HepG2 (cell line): ENCODE measurements at regions not wholly inside any gene's neighbourhood (a gene's known extent, or its start where the extent isn't known, plus 50 kb on each side); places are given as distances from the start of the nearest gene placed in this dataset.

ENCODE experiments used
- ATAC-seq: fragments of 200-7000 bp; cut with Tn5 transposase; 3 replicates; pipeline ENCODE4 v1.9.1; 2020; ENCODE audit warnings: mild to moderate bottlenecking, moderate library complexity
- BruUV-seq: library from RNA; stranded (reverse); fragments of 400-500 nt; replicated peaks from 2 replicates; lab custom pipeline; 2021; lab: Mats Ljungman, UMichigan
- CTCF ChIA-PET: fragments of 300-600 bp; formaldehyde crosslinking; extraction: SDS; loops from one replicate; lab custom pipeline; 2021; ENCODE audit warnings: low total read pairs, inconsistent platforms, low intra/inter-chr PET ratio; lab: Yijun Ruan, JAX
- POLR2A ChIA-PET: fragments of 350-600 bp; sonication (Branson Sonifier 250); formaldehyde crosslinking; loops from one replicate; lab custom pipeline; 2020; ENCODE audit warnings: antibody characterized with exemption, inconsistent platforms; lab: Yijun Ruan, JAX
- DNase-seq: peaks from one replicate; pipeline ENCODE4 v3.0.0-alpha.2; 2015; ENCODE audit warnings: low spot score
- FAIRE-seq: peaks from 3 replicates; lab custom pipeline; 2011; peaks lifted over from hg19 to GRCh38; lab: Jason Lieb, UNC
- H2AFZ ChIP-seq: one replicate; pipeline ENCODE4 v1.6.1; 2011; ENCODE audit warnings: low read length, inconsistent platforms
- H3K27ac ChIP-seq: fragments of 300-600 bp; 3 replicates; pipeline ENCODE4 v1.8.0; 2011; ENCODE audit warnings: mixed run types, mild to moderate bottlenecking, mixed read lengths, low read length, inconsistent platforms; ENCODE audit not compliant: insufficient read depth; ENCODE audit errors: extremely low read length
- H3K27me3 ChIP-seq, 2 experiments: fragments of 200-600 bp in 1 of 2; 2 replicates in 1 of 2; 3 replicates in 1 of 2; pipeline versions ENCODE4 v1.6.0 to v1.8.0; 2011; ENCODE audit warnings: low read length in 2 of 2, mild to moderate bottlenecking in 2 of 2, moderate library complexity in 2 of 2, inconsistent platforms in 1 of 2; ENCODE audit not compliant: insufficient read depth in 2 of 2, control insufficient read depth in 1 of 2
- H3K36me3 ChIP-seq, 2 experiments: fragments of 200-600 bp in 1 of 2; replicated peaks in 1 of 2; 2 replicates in 1 of 2; 3 replicates in 1 of 2; pipeline versions ENCODE4 v1.5.1 to v1.8.0; 2011; ENCODE audit warnings: low read length in 2 of 2, inconsistent platforms in 1 of 2; ENCODE audit not compliant: insufficient read depth in 2 of 2, control insufficient read depth in 1 of 2
- H3K4me1 ChIP-seq: 2 replicates; pipeline ENCODE4 v1.5.1; 2012; ENCODE audit warnings: low read length, inconsistent platforms; ENCODE audit not compliant: insufficient read depth
- H3K4me2 ChIP-seq: 2 replicates; pipeline ENCODE4 v1.6.0; 2011; ENCODE audit warnings: low read depth, low read length, inconsistent platforms
- H3K4me3 ChIP-seq, 3 experiments: fragments of 200-600 bp in 1 of 3; sonication (generic), shearing (Covaris generic) in 1 of 3; replicated peaks in 1 of 3; 2 replicates each; pipeline ENCODE4 v1.5.1; 2011 to 2016; ENCODE audit warnings: low read length in 3 of 3, inconsistent platforms in 2 of 3, low read depth in 2 of 3, mild to moderate bottlenecking in 2 of 3, control low read depth in 1 of 3, mixed read lengths in 1 of 3; ENCODE audit not compliant: insufficient read depth in 1 of 3
- H3K79me2 ChIP-seq: one replicate; pipeline ENCODE4 v1.6.1; 2011; ENCODE audit warnings: low read length, inconsistent platforms; ENCODE audit not compliant: insufficient read depth
- H3K9ac ChIP-seq: 2 replicates; pipeline ENCODE4 v1.6.0; 2011; ENCODE audit warnings: mild to moderate bottlenecking, low read depth, low read length, inconsistent platforms; ENCODE audit not compliant: insufficient read depth
- H3K9me3 ChIP-seq: 2 replicates; pipeline ENCODE4 v1.5.1; 2012; ENCODE audit warnings: mild to moderate bottlenecking, low read length
- H4K20me1 ChIP-seq: 2 replicates; pipeline ENCODE4 v1.6.0; 2011; ENCODE audit warnings: inconsistent platforms, mild to moderate bottlenecking, low read length, moderate library complexity; ENCODE audit not compliant: insufficient read depth
- ELF4 ChIP-seq: sonication (generic); formaldehyde crosslinking; IDR thresholded peaks from 2 replicates; pipeline ENCODE4 v1.5.0; 2020; ENCODE audit warnings: missing genetic modification reagents, mild to moderate bottlenecking, moderate library complexity, borderline replicate concordance
- MAFF ChIP-seq: IDR thresholded peaks from 2 replicates; pipeline ENCODE4 v1.6.1; 2011; ENCODE audit warnings: low read depth, low read length, improper control_type of control experiment
- MAZ ChIP-seq, 2 experiments: sonication (generic) in 1 of 2; formaldehyde crosslinking in 1 of 2; IDR thresholded peaks; 2 replicates each; pipeline versions ENCODE4 v1.5.0 to v1.6.1; 2012 to 2020; ENCODE audit warnings: low read depth in 2 of 2, mild to moderate bottlenecking in 2 of 2, borderline replicate concordance in 1 of 2, improper control_type of control experiment in 1 of 2, low read length in 1 of 2, missing genetic modification reagents in 1 of 2, moderate library complexity in 1 of 2
- RCOR2 ChIP-seq: IDR thresholded peaks from 2 replicates; pipeline ENCODE4 v1.6.1; 2016; ENCODE audit warnings: missing biosample characterization, missing genetic modification reagents
- SKI ChIP-seq: fragments of 450-650 bp; IDR thresholded peaks from one replicate; pipeline ENCODE4 v1.6.1; 2018; ENCODE audit warnings: mild to moderate bottlenecking; ENCODE audit not compliant: partially characterized antibody
- SRSF1 ChIP-seq: fragments of 200-400 bp; formaldehyde crosslinking; optimal IDR thresholded peaks from 2 replicates; pipeline ENCODE3; 2017; ENCODE audit warnings: mild to moderate bottlenecking, low read depth, low read length, moderate library complexity
- SUZ12 ChIP-seq: fragments of 150-350 bp; IDR thresholded peaks from 2 replicates; pipeline ENCODE4 v1.6.1; 2014; ENCODE audit warnings: low read depth, low read length
- THYN1 ChIP-seq: sonication (generic); formaldehyde crosslinking; IDR thresholded peaks from 2 replicates; pipeline ENCODE4 v1.8.1; 2023; ENCODE audit warnings: low read depth, mild to moderate bottlenecking, moderate library complexity, missing genetic modification reagents, borderline replicate concordance
- ZNF441 ChIP-seq: sonication (generic); formaldehyde crosslinking; IDR thresholded peaks from 2 replicates; pipeline ENCODE4 v1.7.0; 2021; ENCODE audit warnings: missing genetic modification reagents, borderline replicate concordance
- WGBS: methylation state at CpG from one replicate; pipeline ENCODE4 v1.1.6; 2017; ENCODE audit warnings: low lambda C conversion rate; 5-methylcytosine and 5-hydroxymethylcytosine counted together
- in situ Hi-C: cut with HindIII; loops from 2 replicates; pipeline ENCODE4 v1.10.0; 2017; ENCODE audit warnings: low pct_unique_long_range_greater_than_20kb; ENCODE audit not compliant: extremely low pct_ligation_motif_present
- intact Hi-C: fragments of 100-400 bp; cut with micrococcal nuclease; formaldehyde crosslinking; loops from one replicate; pipeline ENCODE4 v1.10.0; 2022; ENCODE audit not compliant: unreplicated experiment
- TF ChIP-seq, protein P1 (sequence below): sonication (generic); formaldehyde crosslinking; conservative IDR thresholded peaks from 2 replicates; pipeline ENCODE4 v1.8.0; 2022; ENCODE audit warnings: mild to moderate bottlenecking, moderate library complexity, missing genetic modification reagents
- TF ChIP-seq, protein P2 (sequence below): sonication (generic); formaldehyde crosslinking; IDR thresholded peaks from 2 replicates; pipeline ENCODE4 v1.4.0; 2020; ENCODE audit warnings: missing genetic modification reagents, borderline replicate concordance

DNA sequence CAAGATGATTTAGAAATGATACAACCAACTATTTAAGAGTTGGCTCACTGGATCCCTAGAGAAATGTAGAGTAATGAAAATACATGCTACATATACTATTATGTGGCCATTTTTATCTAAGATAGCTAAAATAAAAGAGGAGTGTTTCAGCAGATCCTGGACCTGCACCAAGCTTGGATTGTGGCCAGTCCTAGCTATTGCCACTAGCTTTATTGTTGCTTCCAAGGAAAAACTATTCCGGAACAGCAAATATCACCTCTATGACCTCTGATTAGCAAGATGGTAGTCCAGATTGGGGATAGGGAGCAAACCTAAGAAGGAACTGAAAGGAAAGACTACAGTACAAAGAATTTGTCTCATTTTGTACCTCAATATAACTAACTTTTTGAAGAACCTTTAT lies 63.7 kb upstream of the NDN start:
- Histone ChIP-seq H3K36me3 (no peaks in the 10 kb centered on the region), H3K27me3 (no peaks in the 10 kb centered on the region), H2AFZ (no peak overlapping the region), H3K27ac (no peak overlapping the region), H3K9me3 (peaks cover 14% of the 10 kb centered on the region; the same call in 1 of the 2 replicates), H3K9ac (no peak overlapping the region), H3K4me3 (no peak overlapping the region)
- ATAC-seq (no peak), DNase-seq (no peak)
- WGBS: 44% methylated on average over 1 of the region's 1 CpG
- POLR2A ChIA-PET: no interaction called here
- BruUV-seq: no TSS peak
- intact Hi-C loops: no loop called here
- TF ChIP-seq, protein P1, sequence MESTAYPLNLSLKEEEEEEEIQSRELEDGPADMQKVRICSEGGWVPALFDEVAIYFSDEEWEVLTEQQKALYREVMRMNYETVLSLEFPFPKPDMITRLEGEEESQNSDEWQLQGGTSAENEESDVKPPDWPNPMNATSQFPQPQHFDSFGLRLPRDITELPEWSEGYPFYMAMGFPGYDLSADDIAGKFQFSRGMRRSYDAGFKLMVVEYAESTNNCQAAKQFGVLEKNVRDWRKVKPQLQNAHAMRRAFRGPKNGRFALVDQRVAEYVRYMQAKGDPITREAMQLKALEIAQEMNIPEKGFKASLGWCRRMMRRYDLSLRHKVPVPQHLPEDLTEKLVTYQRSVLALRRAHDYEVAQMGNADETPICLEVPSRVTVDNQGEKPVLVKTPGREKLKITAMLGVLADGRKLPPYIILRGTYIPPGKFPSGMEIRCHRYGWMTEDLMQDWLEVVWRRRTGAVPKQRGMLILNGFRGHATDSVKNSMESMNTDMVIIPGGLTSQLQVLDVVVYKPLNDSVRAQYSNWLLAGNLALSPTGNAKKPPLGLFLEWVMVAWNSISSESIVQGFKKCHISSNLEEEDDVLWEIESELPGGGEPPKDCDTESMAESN (CRISPR knock-in tag): no peak
- TF ChIP-seq ZNF441 (CRISPR knock-in tag): no peak
- TF ChIP-seq SUZ12: no peak
- no peak for TF ChIP-seq SKI
- no peak for TF ChIP-seq MAFF
- TF ChIP-seq, protein P2, sequence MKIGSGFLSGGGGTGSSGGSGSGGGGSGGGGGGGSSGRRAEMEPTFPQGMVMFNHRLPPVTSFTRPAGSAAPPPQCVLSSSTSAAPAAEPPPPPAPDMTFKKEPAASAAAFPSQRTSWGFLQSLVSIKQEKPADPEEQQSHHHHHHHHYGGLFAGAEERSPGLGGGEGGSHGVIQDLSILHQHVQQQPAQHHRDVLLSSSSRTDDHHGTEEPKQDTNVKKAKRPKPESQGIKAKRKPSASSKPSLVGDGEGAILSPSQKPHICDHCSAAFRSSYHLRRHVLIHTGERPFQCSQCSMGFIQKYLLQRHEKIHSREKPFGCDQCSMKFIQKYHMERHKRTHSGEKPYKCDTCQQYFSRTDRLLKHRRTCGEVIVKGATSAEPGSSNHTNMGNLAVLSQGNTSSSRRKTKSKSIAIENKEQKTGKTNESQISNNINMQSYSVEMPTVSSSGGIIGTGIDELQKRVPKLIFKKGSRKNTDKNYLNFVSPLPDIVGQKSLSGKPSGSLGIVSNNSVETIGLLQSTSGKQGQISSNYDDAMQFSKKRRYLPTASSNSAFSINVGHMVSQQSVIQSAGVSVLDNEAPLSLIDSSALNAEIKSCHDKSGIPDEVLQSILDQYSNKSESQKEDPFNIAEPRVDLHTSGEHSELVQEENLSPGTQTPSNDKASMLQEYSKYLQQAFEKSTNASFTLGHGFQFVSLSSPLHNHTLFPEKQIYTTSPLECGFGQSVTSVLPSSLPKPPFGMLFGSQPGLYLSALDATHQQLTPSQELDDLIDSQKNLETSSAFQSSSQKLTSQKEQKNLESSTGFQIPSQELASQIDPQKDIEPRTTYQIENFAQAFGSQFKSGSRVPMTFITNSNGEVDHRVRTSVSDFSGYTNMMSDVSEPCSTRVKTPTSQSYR (CRISPR knock-in tag): no peak
- no peak for TF ChIP-seq RCOR2 (CRISPR knock-in tag)
- no peak for TF ChIP-seq THYN1 (CRISPR knock-in tag)
- TF ChIP-seq MAZ (IDR thresholded peaks at IDR 0.05; ENCODE audit: borderline replicate concordance, low read depth, low read length): no peak
- TF ChIP-seq MAZ (CRISPR knock-in tag; IDR thresholded peaks at IDR 0.05; ENCODE audit: low read depth): no peak
- no peak for TF ChIP-seq ELF4 (CRISPR knock-in tag)
- no peak for TF ChIP-seq SRSF1
- TF ChIP-seq, all 625 proteins: peak for 0
- no peaks in the 10 kb centered on the region for H3K79me2 ChIP-seq
- FAIRE-seq: no peak
- CTCF ChIA-PET: no interaction called here
- no peak overlapping the region for H3K4me2 ChIP-seq
- in situ Hi-C loops: no loop called here
- H4K20me1 ChIP-seq: no peaks in the 10 kb centered on the region
- H3K4me1 ChIP-seq: no peaks in the 10 kb centered on the region
